Large intestine (tissue), 3 donors: ENCODE measurements at regions not wholly inside any gene's neighbourhood (a gene's known extent, or its start where the extent isn't known, plus 50 kb on each side); places are given as distances from the start of the nearest gene placed in this dataset.

Experiments used
- DNase-seq, 2 donors: peaks; one replicate each; pipeline versions ENCODE4 v3.0.0 to v3.0.0-alpha.2; 2013
- H3K27ac ChIP-seq: one replicate; pipeline ENCODE4 v1.5.1; 2013; ENCODE audit warnings: low read length
- H3K27me3 ChIP-seq: 2 replicates; pipeline ENCODE4 v1.6.1; 2013; ENCODE audit warnings: low read length; ENCODE audit not compliant: control insufficient read depth, insufficient read depth
- H3K36me3 ChIP-seq: 2 replicates; pipeline ENCODE4 v1.6.1; 2013; ENCODE audit warnings: low read length; ENCODE audit not compliant: control insufficient read depth, insufficient read depth
- H3K4me1 ChIP-seq: one replicate; pipeline ENCODE4 v1.6.1; 2013; ENCODE audit warnings: low read length; ENCODE audit not compliant: control insufficient read depth, insufficient read depth
- H3K4me3 ChIP-seq: one replicate; pipeline ENCODE4 v1.5.1; 2013; ENCODE audit warnings: low read length
- H3K9me3 ChIP-seq: one replicate; pipeline ENCODE4 v1.6.1; 2013; ENCODE audit warnings: mild to moderate bottlenecking, low read depth, low read length, moderate library complexity; ENCODE audit not compliant: control insufficient read depth
- WGBS: methylation state at CpG from one replicate; pipeline ENCODE4 v1.1.5; 2013; ENCODE audit warnings: low lambda C conversion rate; ENCODE audit not compliant: insufficient coverage; 5-methylcytosine and 5-hydroxymethylcytosine counted together

DNA sequence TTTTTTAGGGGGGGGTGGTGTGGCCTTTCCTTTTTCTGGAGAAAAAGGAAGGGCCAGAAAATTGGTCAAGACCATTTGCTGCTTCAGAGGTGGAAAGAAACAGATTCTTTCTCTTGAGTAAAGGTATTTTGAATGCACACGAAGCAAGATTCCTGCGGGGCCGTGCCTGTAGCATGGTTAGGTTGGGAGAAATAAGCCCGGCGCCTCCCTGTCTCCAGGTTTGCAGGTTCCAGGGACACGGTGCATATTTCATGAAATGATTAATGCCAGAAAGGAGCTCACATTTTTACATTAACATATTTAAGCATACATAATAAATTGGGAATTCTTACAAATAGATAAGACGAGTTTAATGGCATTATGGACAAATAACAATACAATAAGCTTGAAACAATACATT is 409.5 kb upstream of the IRX1 start:
- no peak overlapping the region for H3K27ac ChIP-seq
- no peak for DNase-seq
- no peaks in the 10 kb centered on the region for H3K36me3 ChIP-seq
- H3K4me3 ChIP-seq = no peak overlapping the region
- no peaks in the 10 kb centered on the region for H3K4me1 ChIP-seq
- WGBS = no CpG with 5 or more reads among the region's 7 CpGs
- H3K27me3 ChIP-seq = peaks cover 2% of the 10 kb centered on the region
- no peaks in the 10 kb centered on the region for H3K9me3 ChIP-seq

DNA sequence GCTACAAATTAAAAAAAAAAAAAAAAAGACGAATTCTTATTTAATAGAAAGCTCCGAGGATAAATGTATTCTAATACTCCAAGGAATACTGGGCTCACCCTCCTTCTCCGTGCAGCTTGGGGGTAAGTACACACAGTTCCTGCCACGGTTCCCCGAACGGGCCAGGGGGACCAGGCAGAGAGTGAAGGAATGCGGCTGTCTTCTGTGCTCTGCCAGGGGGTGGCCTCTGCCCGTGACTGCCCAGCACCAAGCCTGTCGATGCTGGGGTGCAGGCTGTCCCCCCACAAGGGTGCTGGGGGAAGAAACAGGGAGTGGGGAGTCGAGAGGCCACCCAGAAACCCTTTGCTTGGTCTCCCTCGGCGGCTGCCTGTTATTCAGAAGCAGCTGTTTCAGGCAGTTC is 410.1 kb upstream of the IRX1 start:
- H3K4me1 ChIP-seq = no peaks in the 10 kb centered on the region
- peaks cover 2% of the 10 kb centered on the region for H3K27me3 ChIP-seq
- no peak for DNase-seq
- no peak overlapping the region for H3K27ac ChIP-seq
- no peaks in the 10 kb centered on the region for H3K36me3 ChIP-seq
- WGBS = no CpG with 5 or more reads among the region's 12 CpGs
- no peak overlapping the region for H3K4me3 ChIP-seq
- no peaks in the 10 kb centered on the region for H3K9me3 ChIP-seq

DNA sequence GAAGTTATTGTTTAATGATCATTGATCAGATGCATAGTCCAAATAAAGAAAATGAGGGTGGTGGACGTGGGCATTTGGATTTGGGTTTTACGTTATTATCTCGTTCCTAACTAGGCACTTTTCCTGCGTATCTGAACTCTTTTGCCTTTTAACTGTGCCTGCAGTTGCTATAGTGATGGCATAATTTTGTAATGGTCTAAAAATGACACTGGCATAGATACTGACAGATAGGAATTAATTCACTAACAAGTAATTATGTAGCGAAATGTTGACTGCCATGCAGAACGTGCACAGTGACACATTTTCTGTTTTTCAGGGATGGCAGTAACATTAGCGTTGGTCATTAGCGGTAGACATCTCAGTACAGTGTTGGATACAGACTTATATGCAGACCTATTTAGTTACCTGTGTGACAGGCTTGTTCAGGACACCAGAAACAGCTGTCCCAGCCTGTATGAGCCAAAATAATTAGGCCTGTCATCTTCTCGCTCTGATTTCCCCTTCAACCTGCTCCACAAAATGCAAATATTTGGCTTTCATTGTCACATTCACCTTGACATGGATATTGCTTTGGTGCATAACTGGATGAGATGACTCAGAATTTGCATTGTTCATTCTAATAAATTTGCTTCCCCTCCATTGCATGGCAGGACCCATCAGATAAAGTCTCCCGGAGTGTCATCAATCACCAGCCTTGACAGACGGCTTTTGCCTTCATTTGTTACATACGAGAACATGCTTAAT is 413.3 kb upstream of the IRX1 start:
- Histone ChIP-seq H3K27ac (no peak overlapping the region), H3K27me3 (peaks cover 2% of the 10 kb centered on the region), H3K4me1 (no peaks in the 10 kb centered on the region), H3K9me3 (no peaks in the 10 kb centered on the region), H3K36me3 (no peaks in the 10 kb centered on the region), H3K4me3 (no peak overlapping the region)
- no CpG with 5 or more reads among the region's 12 CpGs for WGBS
- no peak for DNase-seq

DNA sequence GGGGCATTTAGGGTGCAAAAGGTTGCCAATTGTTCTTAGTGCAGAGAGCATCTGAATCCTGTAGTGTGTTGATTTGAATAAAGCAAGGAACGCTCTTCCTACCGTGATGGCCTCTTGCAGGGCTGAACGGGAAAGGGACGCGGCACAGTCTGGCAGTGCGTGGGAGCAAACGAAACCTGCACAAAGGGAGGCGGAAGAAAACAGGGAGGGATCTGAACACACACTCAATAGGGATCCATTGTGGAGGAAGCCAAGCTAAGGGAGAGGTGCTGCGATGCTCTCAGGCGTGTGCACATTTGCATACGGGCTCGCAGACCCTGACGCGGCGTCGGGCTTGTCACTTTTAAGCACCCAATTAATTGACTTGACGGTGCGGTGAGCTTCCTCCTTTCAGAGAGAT is 414.0 kb upstream of the IRX1 start:
- Histone ChIP-seq H3K4me1 (no peaks in the 10 kb centered on the region), H3K9me3 (no peaks in the 10 kb centered on the region), H3K27me3 (peaks cover 2% of the 10 kb centered on the region), H3K27ac (no peak overlapping the region), H3K4me3 (no peak overlapping the region), H3K36me3 (no peaks in the 10 kb centered on the region)
- no CpG with 5 or more reads among the region's 18 CpGs for WGBS
- no peak for DNase-seq

DNA sequence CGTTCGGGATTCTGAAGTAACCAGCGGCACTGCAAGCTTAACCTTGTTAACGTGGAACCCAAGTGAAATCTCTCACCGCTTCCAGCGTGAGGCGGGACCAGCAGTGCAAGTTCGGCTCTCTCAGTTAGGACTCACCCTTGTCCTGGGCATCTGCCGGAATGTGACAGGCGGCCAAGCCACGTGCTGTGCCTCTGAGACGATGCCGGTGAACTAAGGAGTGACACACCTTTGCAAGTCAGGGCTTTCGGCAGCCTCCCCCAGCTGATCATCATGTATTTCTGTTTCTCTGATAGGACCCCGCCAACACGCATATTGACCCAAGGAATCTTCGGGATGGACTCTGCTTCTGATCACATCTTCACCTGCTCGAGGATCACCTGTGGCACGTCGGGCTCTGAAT is 415.0 kb upstream of the IRX1 start:
- Histone ChIP-seq H3K27me3 (peaks cover 2% of the 10 kb centered on the region), H3K36me3 (no peaks in the 10 kb centered on the region), H3K9me3 (no peaks in the 10 kb centered on the region), H3K4me1 (no peaks in the 10 kb centered on the region), H3K4me3 (no peak overlapping the region), H3K27ac (no peak overlapping the region)
- 85% methylated on average over 4 of the region's 20 CpGs for WGBS
- DNase-seq = no peak

DNA sequence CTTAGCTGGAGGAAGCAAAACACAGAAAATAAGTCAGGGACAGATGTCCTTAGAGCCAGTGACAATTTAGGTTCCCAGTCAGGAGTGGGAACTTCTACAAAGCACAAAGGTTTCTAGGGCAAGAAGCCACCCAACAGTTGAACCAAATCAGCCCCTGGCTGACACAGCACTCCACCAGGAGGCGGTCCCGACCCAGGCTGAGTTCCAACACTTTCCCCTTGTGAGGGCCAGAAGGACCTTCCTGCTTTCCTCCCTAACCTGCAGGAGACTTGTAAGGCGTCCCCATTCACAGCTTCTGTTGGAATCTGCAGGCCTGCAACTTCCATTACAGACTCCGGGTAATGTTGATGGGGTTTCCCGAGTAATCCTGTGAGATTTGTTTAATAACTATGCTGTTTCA is 416.4 kb upstream of the IRX1 start:
- H3K9me3 ChIP-seq = no peaks in the 10 kb centered on the region
- no peak overlapping the region for H3K4me3 ChIP-seq
- DNase-seq = no peak
- H3K4me1 ChIP-seq = no peaks in the 10 kb centered on the region
- no peaks in the 10 kb centered on the region for H3K27me3 ChIP-seq
- H3K27ac ChIP-seq = no peak overlapping the region
- no CpG with 5 or more reads among the region's 5 CpGs for WGBS
- H3K36me3 ChIP-seq = no peaks in the 10 kb centered on the region

DNA sequence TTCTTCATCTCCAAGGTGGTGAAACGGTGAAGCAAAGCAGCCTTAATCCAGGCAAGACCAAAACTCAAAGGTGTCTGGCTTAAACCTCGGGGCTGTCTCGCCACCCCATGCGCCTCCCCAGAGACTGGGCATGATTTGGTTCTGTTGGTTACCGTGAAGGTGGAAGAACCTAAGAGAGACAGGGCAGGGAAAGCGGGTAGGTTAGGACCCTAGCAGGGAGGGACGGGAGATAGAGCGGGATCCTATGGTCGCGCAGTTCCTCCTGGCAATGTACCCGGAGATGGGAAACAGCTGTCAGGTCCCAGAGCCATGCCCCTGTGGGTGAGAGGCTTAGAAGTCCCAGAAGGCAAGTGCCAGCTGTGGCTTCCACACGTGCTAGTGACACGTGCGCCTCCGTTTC is 418.3 kb upstream of the IRX1 start:
- H3K27me3 ChIP-seq = no peaks in the 10 kb centered on the region
- no peak overlapping the region for H3K27ac ChIP-seq
- H3K4me1 ChIP-seq = no peaks in the 10 kb centered on the region
- no peaks in the 10 kb centered on the region for H3K9me3 ChIP-seq
- WGBS = no CpG with 5 or more reads among the region's 15 CpGs
- no peaks in the 10 kb centered on the region for H3K36me3 ChIP-seq
- no peak overlapping the region for H3K4me3 ChIP-seq
- no peak for DNase-seq

DNA sequence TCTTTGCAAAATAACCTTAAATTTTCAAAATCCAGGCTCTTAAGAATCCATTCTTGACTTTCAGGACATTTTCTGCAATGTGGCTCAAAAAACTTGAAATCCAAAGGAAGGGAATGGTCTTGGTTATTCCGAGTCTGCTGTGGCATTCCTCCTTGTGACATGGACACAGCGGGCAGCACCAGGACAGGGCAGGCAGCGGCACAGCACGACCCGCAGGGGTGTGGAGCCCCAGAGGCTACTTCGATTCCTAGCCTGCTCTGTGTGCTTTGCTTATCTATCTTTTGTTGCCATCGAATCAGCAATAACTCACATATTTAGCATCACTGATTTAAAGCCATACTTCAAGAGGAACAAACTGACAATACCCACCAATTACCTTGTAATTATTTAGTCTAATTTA is 420.2 kb upstream of the IRX1 start:
- Histone ChIP-seq H3K36me3 (no peaks in the 10 kb centered on the region), H3K27ac (no peak overlapping the region), H3K27me3 (no peaks in the 10 kb centered on the region), H3K4me1 (no peaks in the 10 kb centered on the region), H3K4me3 (no peak overlapping the region), H3K9me3 (no peaks in the 10 kb centered on the region)
- WGBS = no CpG with 5 or more reads among the region's 7 CpGs
- no peak for DNase-seq

DNA sequence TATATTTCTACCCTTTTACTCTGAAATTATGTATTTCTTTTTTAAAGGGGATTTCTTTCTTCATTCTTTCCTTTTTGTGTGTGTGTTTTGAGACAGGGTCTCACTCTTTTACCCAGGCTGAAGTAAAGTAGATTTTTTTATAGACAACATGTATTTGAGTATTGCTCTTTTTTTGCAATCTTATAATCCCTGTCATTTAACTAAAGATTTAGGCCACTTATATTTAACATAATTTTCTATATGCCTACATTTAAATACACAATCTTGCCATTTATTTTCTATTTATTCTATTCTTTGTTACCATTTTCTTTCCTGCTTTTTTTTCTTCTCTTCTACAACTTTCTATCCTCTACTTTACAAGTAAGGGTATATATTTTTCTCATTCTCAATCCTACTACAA is 416.0 kb upstream of the IRX2 start:
- no peak for DNase-seq
- Histone ChIP-seq H3K9me3 (no peaks in the 10 kb centered on the region), H3K27ac (no peak overlapping the region), H3K4me1 (no peaks in the 10 kb centered on the region), H3K27me3 (no peaks in the 10 kb centered on the region), H3K36me3 (no peaks in the 10 kb centered on the region), H3K4me3 (no peak overlapping the region)

DNA sequence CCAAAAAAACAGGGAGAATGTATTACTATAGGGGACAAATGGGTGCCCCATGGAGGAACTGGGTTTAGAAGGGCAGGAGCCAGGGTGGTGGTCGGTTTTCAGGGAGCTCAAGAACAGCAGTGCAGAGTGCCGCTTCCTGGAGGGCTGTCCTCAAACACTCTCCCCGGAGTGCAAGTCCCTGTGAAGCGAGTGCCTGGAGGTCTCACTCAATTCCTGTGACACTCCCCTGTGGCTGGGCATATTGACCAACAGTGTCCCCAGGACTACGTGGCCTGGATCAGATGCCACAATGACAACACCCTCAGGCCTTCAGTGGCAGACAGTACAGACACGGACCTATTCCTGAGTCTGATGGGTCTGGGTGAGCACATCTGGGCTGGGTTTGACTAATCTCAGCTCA is 412.1 kb upstream of the IRX2 start:
- Histone ChIP-seq H3K36me3 (no peaks in the 10 kb centered on the region), H3K4me3 (no peak overlapping the region), H3K27ac (no peak overlapping the region), H3K9me3 (no peaks in the 10 kb centered on the region), H3K27me3 (no peaks in the 10 kb centered on the region), H3K4me1 (no peaks in the 10 kb centered on the region)
- no peak for DNase-seq
- no CpG with 5 or more reads among the region's 6 CpGs for WGBS

DNA sequence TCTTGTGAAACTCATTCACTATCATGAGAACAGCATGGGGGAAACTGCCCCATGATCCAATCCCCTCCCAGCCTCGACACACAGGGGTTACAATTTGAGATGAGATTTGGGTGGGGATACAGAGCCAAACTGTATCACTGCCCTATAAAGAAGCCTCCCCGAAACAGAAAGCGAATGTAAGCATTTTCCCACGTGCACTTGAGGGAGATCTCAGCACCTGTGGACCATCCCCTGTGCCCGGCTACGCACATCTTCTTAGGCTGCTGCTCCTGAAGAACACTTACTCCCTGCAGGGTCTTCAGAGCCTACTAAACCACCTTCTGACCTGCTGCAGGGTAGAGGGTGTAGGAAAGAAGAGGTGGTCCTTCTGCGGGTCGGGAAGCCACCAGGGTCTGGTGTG is 410.2 kb upstream of the IRX2 start:
- H3K4me3 ChIP-seq = no peak overlapping the region
- H3K27me3 ChIP-seq = no peaks in the 10 kb centered on the region
- H3K27ac ChIP-seq = no peak overlapping the region
- H3K4me1 ChIP-seq = no peaks in the 10 kb centered on the region
- no peak for DNase-seq
- WGBS = no CpG with 5 or more reads among the region's 8 CpGs
- H3K36me3 ChIP-seq = no peaks in the 10 kb centered on the region
- no peaks in the 10 kb centered on the region for H3K9me3 ChIP-seq
